SH-SY5Y (cell line): ENCODE measurements at regions not wholly inside any gene's neighbourhood (a gene's known extent, or its start where the extent isn't known, plus 50 kb on each side); places are given as distances from the start of the nearest gene placed in this dataset.

Source experiments
- GATA2 ChIP-seq: IDR thresholded peaks from 2 replicates; pipeline ENCODE4 v1.6.1; 2011; ENCODE audit warnings: mild to moderate bottlenecking, low read depth, low read length
- GATA3 ChIP-seq: IDR thresholded peaks from 2 replicates; pipeline ENCODE4 v1.6.1; 2011; ENCODE audit warnings: low read depth, mild to moderate bottlenecking, low read length, moderate library complexity

DNA sequence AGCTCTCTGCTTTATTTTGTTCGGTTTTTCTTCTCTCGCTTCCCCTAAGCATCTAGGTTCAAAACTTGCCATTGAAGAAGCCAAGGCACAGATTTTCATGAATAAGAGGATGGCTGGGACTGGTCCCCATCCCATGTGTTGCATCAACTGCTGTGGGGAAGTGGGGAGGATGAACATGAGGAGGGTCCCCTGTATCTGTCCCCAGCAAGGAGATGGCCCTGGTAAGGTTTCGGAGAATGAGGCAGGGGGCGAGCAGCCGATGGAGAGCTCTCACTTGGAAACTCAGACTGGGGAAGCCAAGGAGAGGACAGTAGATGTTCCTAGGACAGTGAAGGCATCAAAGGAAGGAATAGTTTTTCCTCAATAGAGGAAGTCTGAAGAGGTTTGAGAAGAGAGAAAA lies 142.0 kb upstream of the ATP2B2 start:
- TF ChIP-seq GATA3 (no peak), GATA2 (no peak)
